ENCODE measurements at regions not wholly inside any gene's neighbourhood (a gene's known extent, or its start where the extent isn't known, plus 50 kb on each side); places are given as distances from the start of the nearest gene placed in this dataset.

- no peak for TF ChIP-seq REST (IDR thresholded peaks at IDR 0.05; ENCODE audit: borderline replicate concordance in 1 of 2, low read depth in 1 of 2, low read length in 2 of 2)
- no peak for TF ChIP-seq PHF20 (CRISPR knock-in tag; IDR thresholded peaks at IDR 0.05)
- TF ChIP-seq, protein P1, sequence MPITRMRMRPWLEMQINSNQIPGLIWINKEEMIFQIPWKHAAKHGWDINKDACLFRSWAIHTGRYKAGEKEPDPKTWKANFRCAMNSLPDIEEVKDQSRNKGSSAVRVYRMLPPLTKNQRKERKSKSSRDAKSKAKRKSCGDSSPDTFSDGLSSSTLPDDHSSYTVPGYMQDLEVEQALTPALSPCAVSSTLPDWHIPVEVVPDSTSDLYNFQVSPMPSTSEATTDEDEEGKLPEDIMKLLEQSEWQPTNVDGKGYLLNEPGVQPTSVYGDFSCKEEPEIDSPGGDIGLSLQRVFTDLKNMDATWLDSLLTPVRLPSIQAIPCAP (CRISPR knock-in tag; IDR thresholded peaks at IDR 0.05; ENCODE audit: low read depth), result no peak
- no peak for TF ChIP-seq NCOA5 (CRISPR knock-in tag; IDR thresholded peaks at IDR 0.05)
- TF ChIP-seq, protein P2, sequence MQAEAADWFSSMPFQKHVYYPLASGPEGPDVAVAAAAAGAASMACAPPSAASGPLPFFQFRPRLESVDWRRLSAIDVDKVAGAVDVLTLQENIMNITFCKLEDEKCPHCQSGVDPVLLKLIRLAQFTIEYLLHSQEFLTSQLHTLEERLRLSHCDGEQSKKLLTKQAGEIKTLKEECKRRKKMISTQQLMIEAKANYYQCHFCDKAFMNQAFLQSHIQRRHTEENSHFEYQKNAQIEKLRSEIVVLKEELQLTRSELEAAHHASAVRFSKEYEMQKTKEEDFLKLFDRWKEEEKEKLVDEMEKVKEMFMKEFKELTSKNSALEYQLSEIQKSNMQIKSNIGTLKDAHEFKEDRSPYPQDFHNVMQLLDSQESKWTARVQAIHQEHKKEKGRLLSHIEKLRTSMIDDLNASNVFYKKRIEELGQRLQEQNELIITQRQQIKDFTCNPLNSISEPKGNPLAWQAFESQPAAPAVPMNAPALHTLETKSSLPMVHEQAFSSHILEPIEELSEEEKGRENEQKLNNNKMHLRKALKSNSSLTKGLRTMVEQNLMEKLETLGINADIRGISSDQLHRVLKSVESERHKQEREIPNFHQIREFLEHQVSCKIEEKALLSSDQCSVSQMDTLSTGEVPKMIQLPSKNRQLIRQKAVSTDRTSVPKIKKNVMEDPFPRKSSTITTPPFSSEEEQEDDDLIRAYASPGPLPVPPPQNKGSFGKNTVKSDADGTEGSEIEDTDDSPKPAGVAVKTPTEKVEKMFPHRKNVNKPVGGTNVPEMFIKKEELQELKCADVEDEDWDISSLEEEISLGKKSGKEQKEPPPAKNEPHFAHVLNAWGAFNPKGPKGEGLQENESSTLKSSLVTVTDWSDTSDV (CRISPR knock-in tag; IDR thresholded peaks at IDR 0.05), result no peak
- TF ChIP-seq, protein P3, sequence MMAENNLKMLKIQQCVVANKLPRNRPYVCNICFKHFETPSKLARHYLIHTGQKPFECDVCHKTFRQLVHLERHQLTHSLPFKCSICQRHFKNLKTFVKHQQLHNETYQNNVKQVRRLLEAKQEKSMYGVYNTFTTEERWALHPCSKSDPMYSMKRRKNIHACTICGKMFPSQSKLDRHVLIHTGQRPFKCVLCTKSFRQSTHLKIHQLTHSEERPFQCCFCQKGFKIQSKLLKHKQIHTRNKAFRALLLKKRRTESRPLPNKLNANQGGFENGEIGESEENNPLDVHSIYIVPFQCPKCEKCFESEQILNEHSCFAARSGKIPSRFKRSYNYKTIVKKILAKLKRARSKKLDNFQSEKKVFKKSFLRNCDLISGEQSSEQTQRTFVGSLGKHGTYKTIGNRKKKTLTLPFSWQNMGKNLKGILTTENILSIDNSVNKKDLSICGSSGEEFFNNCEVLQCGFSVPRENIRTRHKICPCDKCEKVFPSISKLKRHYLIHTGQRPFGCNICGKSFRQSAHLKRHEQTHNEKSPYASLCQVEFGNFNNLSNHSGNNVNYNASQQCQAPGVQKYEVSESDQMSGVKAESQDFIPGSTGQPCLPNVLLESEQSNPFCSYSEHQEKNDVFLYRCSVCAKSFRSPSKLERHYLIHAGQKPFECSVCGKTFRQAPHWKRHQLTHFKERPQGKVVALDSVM (CRISPR knock-in tag; IDR thresholded peaks at IDR 0.05), result no peak
- no peak for TF ChIP-seq SRSF4 (IDR thresholded peaks at IDR 0.05; ENCODE audit: low read depth, low read length, poor library complexity, severe bottlenecking)
- no peak for TF ChIP-seq ZNF234 (CRISPR knock-in tag; conservative IDR thresholded peaks at IDR 0.05)
- TF ChIP-seq AGO1 (IDR thresholded peaks at IDR 0.05; ENCODE audit: low read depth, low read length, poor library complexity, severe bottlenecking), result no peak
Observed at GRCh38 chr15:38692789-38693062, 128.1 kb upstream of the RASGRP1 start (continued).
